ENCODE measurements at regions not wholly inside any gene's neighbourhood (a gene's known extent, or its start where the extent isn't known, plus 50 kb on each side); places are given as distances from the start of the nearest gene placed in this dataset.

GRCh38 chr15:97786741-97787140, 173.8 kb upstream of the ARRDC4 start:
- no peak overlapping the region for H3K4me2 ChIP-seq (ENCODE audit: insufficient read depth, low read length, poor library complexity, severe bottlenecking)

GRCh38 chr15:97790180-97790579, 170.3 kb upstream of the ARRDC4 start:
- Histone ChIP-seq H3K4ac (ENCODE audit: low read length) (no peak overlapping the region), H2BK15ac (ENCODE audit: low read length) (no peak overlapping the region), H3K4me3 (ENCODE audit: low read length in 2 of 2) (no peak overlapping the region), H3K27me3 (ENCODE audit: control insufficient read depth in 3 of 3, insufficient read depth in 3 of 3, low read depth in 1 of 3, low read length in 3 of 3) (no peaks in the 10 kb centered on the region), H2AK5ac (ENCODE audit: low read depth, low read length) (no peak overlapping the region), H3K9ac (ENCODE audit: low read depth, low read length, poor library complexity) (no peak overlapping the region), H2BK5ac (ENCODE audit: low read length) (no peak overlapping the region), H4K91ac (ENCODE audit: low read depth, low read length, poor library complexity) (no peak overlapping the region), H3K18ac (ENCODE audit: low read length) (no peak overlapping the region), H3K36me3 (replicated peaks in 1 of 2; ENCODE audit: control insufficient read depth in 2 of 2, insufficient read depth in 2 of 2, low read length in 2 of 2) (no peaks in the 10 kb centered on the region), H2AFZ (ENCODE audit: low read length) (no peak overlapping the region), H3K27ac (replicated peaks; ENCODE audit: low read length) (no peak overlapping the region), H3K14ac (ENCODE audit: low read length) (no peak overlapping the region), H3K4me1 (ENCODE audit: control insufficient read depth in 2 of 2, insufficient read depth in 1 of 2, low read depth in 1 of 2, low read length in 2 of 2) (no peaks in the 10 kb centered on the region), H3K79me1 (ENCODE audit: low read depth, low read length) (no peaks in the 10 kb centered on the region), H2BK12ac (ENCODE audit: low read length) (no peak overlapping the region), H3K4me2 (ENCODE audit: insufficient read depth, low read length, poor library complexity, severe bottlenecking) (no peak overlapping the region), H4K8ac (ENCODE audit: low read depth, low read length) (no peak overlapping the region), H3K9me3 (replicated peaks in 1 of 2; ENCODE audit: control insufficient read depth in 2 of 2, insufficient read depth in 1 of 2, low read depth in 1 of 2, low read length in 2 of 2) (no peaks in the 10 kb centered on the region), H3K23ac (ENCODE audit: low read depth, low read length, poor library complexity) (no peak overlapping the region), H2BK120ac (ENCODE audit: low read depth, low read length) (no peak overlapping the region)
- DNase-seq (ENCODE audit: low spot score): no peak

More at GRCh38 chr15:97786741-97787140, 173.8 kb upstream of the ARRDC4 start:
- Histone ChIP-seq H3K18ac (ENCODE audit: low read length) (no peak overlapping the region), H3K9me3 (replicated peaks in 1 of 2; ENCODE audit: control insufficient read depth in 2 of 2, insufficient read depth in 1 of 2, low read depth in 1 of 2, low read length in 2 of 2) (no peaks in the 10 kb centered on the region), H3K23ac (ENCODE audit: low read depth, low read length, poor library complexity) (no peak overlapping the region), H4K8ac (ENCODE audit: low read depth, low read length) (no peak overlapping the region), H3K9ac (ENCODE audit: low read depth, low read length, poor library complexity) (no peak overlapping the region), H4K91ac (ENCODE audit: low read depth, low read length, poor library complexity) (no peak overlapping the region), H2AK5ac (ENCODE audit: low read depth, low read length) (no peak overlapping the region), H3K36me3 (replicated peaks in 1 of 2; ENCODE audit: control insufficient read depth in 2 of 2, insufficient read depth in 2 of 2, low read length in 2 of 2) (no peaks in the 10 kb centered on the region), H2BK15ac (ENCODE audit: low read length) (no peak overlapping the region), H2BK120ac (ENCODE audit: low read depth, low read length) (no peak overlapping the region), H3K27me3 (ENCODE audit: control insufficient read depth in 3 of 3, insufficient read depth in 3 of 3, low read depth in 1 of 3, low read length in 3 of 3) (no peaks in the 10 kb centered on the region), H3K79me1 (ENCODE audit: low read depth, low read length) (no peaks in the 10 kb centered on the region), H2BK12ac (ENCODE audit: low read length) (no peak overlapping the region), H2BK5ac (ENCODE audit: low read length) (no peak overlapping the region), H3K4me3 (ENCODE audit: low read length in 2 of 2) (no peak overlapping the region), H3K4me1 (ENCODE audit: control insufficient read depth in 2 of 2, insufficient read depth in 1 of 2, low read depth in 1 of 2, low read length in 2 of 2) (no peaks in the 10 kb centered on the region), H2AFZ (ENCODE audit: low read length) (no peak overlapping the region), H3K4ac (ENCODE audit: low read length) (no peak overlapping the region), H3K14ac (ENCODE audit: low read length) (no peak overlapping the region), H3K27ac (replicated peaks; ENCODE audit: low read length) (no peak overlapping the region)
- DNase-seq (ENCODE audit: low spot score): no peak
- WGBS, 2 donors (ENCODE audit: extremely low coverage in 2 of 2, insufficient read length in 2 of 2, insufficient replicate concordance in 1 of 2): no CpG with 5 or more reads among the region's 1 CpG

- H3K23ac ChIP-seq (ENCODE audit: low read depth, low read length, poor library complexity): peak overlapping the region; percentile 48
- no CpG with 5 or more reads among the region's 17 CpGs for WGBS, 2 donors (ENCODE audit: extremely low coverage in 2 of 2, insufficient read length in 2 of 2, insufficient replicate concordance in 1 of 2)
Observed at GRCh38 chr15:97791824-97792792, 168.4 kb upstream of the ARRDC4 start.

GRCh38 chr15:97804950-97805349, 155.6 kb upstream of the ARRDC4 start:
- no peaks in the 10 kb centered on the region for H3K36me3 ChIP-seq (replicated peaks in 1 of 2; ENCODE audit: control insufficient read depth in 2 of 2, insufficient read depth in 2 of 2, low read length in 2 of 2)

More at GRCh38 chr15:97791824-97792792, 168.4 kb upstream of the ARRDC4 start:
- Histone ChIP-seq H4K8ac (ENCODE audit: low read depth, low read length) (no peak overlapping the region), H4K91ac (ENCODE audit: low read depth, low read length, poor library complexity) (no peak overlapping the region), H2BK5ac (ENCODE audit: low read length) (no peak overlapping the region), H3K4me3 (ENCODE audit: low read length in 2 of 2) (no peak overlapping the region), H2BK12ac (ENCODE audit: low read length) (no peak overlapping the region), H2AK5ac (ENCODE audit: low read depth, low read length) (no peak overlapping the region), H3K4ac (ENCODE audit: low read length) (no peak overlapping the region), H3K4me1 (ENCODE audit: control insufficient read depth in 2 of 2, insufficient read depth in 1 of 2, low read depth in 1 of 2, low read length in 2 of 2) (no peaks in the 10 kb centered on the region), H2BK120ac (ENCODE audit: low read depth, low read length) (no peak overlapping the region), H3K27me3 (ENCODE audit: control insufficient read depth in 3 of 3, insufficient read depth in 3 of 3, low read depth in 1 of 3, low read length in 3 of 3) (no peaks in the 10 kb centered on the region), H3K36me3 (replicated peaks in 1 of 2; ENCODE audit: control insufficient read depth in 2 of 2, insufficient read depth in 2 of 2, low read length in 2 of 2) (no peaks in the 10 kb centered on the region), H3K18ac (ENCODE audit: low read length) (no peak overlapping the region), H3K9ac (ENCODE audit: low read depth, low read length, poor library complexity) (no peak overlapping the region), H3K14ac (ENCODE audit: low read length) (no peak overlapping the region), H2AFZ (ENCODE audit: low read length) (no peak overlapping the region), H3K4me2 (ENCODE audit: insufficient read depth, low read length, poor library complexity, severe bottlenecking) (no peak overlapping the region), H3K9me3 (replicated peaks in 1 of 2; ENCODE audit: control insufficient read depth in 2 of 2, insufficient read depth in 1 of 2, low read depth in 1 of 2, low read length in 2 of 2) (no peaks in the 10 kb centered on the region), H3K79me1 (ENCODE audit: low read depth, low read length) (no peaks in the 10 kb centered on the region), H2BK15ac (ENCODE audit: low read length) (no peak overlapping the region), H3K27ac (replicated peaks; ENCODE audit: low read length) (no peak overlapping the region)
- DNase-seq (ENCODE audit: low spot score): no peak

More at GRCh38 chr15:97804950-97805349, 155.6 kb upstream of the ARRDC4 start:
- Histone ChIP-seq H3K27ac (replicated peaks; ENCODE audit: low read length) (no peak overlapping the region), H3K14ac (ENCODE audit: low read length) (no peak overlapping the region), H2BK12ac (ENCODE audit: low read length) (no peak overlapping the region), H3K4me1 (ENCODE audit: control insufficient read depth in 2 of 2, insufficient read depth in 1 of 2, low read depth in 1 of 2, low read length in 2 of 2) (no peaks in the 10 kb centered on the region), H3K27me3 (ENCODE audit: control insufficient read depth in 3 of 3, insufficient read depth in 3 of 3, low read depth in 1 of 3, low read length in 3 of 3) (no peaks in the 10 kb centered on the region), H3K79me1 (ENCODE audit: low read depth, low read length) (no peaks in the 10 kb centered on the region), H3K9ac (ENCODE audit: low read depth, low read length, poor library complexity) (no peak overlapping the region), H2BK5ac (ENCODE audit: low read length) (no peak overlapping the region), H3K18ac (ENCODE audit: low read length) (no peak overlapping the region), H4K91ac (ENCODE audit: low read depth, low read length, poor library complexity) (no peak overlapping the region), H3K4me2 (ENCODE audit: insufficient read depth, low read length, poor library complexity, severe bottlenecking) (no peak overlapping the region), H2AFZ (ENCODE audit: low read length) (no peak overlapping the region), H2AK5ac (ENCODE audit: low read depth, low read length) (no peak overlapping the region), H2BK120ac (ENCODE audit: low read depth, low read length) (no peak overlapping the region), H4K8ac (ENCODE audit: low read depth, low read length) (no peak overlapping the region), H3K9me3 (replicated peaks in 1 of 2; ENCODE audit: control insufficient read depth in 2 of 2, insufficient read depth in 1 of 2, low read depth in 1 of 2, low read length in 2 of 2) (no peaks in the 10 kb centered on the region), H3K4me3 (ENCODE audit: low read length in 2 of 2) (no peak overlapping the region), H2BK15ac (ENCODE audit: low read length) (no peak overlapping the region), H3K23ac (ENCODE audit: low read depth, low read length, poor library complexity) (no peak overlapping the region), H3K4ac (ENCODE audit: low read length) (no peak overlapping the region)
- no peak for DNase-seq (ENCODE audit: low spot score)
- WGBS, 2 donors (ENCODE audit: extremely low coverage in 2 of 2, insufficient read length in 2 of 2, insufficient replicate concordance in 1 of 2): no CpG with 5 or more reads among the region's 3 CpGs
